DMS79 treated with DMSO at 0.1 percent for 48 hours (cell line): ENCODE measurements at regions not wholly inside any gene's neighbourhood (a gene's known extent, or its start where the extent isn't known, plus 50 kb on each side); places are given as distances from the start of the nearest gene placed in this dataset.

ENCODE experiments used
- DNase-seq: peaks from one replicate; lab custom pipeline; 2025; lab: John Stamatoyannopoulos, UW

DNA sequence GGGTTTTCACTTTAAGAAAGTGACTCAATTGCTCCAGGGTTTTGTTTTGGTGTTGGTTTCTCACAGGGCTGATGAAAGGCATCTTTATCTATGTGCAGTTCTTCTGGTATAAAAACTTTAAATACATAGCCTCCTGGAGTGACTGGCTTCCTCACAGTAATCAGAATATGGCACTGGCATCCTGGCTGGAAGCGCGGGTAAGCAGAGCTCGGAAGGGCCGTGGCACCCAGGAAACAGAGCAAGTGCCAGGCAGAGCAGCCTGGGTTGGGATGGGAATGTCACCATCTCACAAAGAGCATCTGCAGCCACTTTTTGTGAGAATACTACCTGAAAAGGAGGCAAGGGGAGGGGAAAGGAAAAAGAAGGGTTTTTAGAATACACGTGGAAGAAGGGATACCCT, 534.7 kb downstream of the PLCL1 start:
- no peak for DNase-seq

DNA sequence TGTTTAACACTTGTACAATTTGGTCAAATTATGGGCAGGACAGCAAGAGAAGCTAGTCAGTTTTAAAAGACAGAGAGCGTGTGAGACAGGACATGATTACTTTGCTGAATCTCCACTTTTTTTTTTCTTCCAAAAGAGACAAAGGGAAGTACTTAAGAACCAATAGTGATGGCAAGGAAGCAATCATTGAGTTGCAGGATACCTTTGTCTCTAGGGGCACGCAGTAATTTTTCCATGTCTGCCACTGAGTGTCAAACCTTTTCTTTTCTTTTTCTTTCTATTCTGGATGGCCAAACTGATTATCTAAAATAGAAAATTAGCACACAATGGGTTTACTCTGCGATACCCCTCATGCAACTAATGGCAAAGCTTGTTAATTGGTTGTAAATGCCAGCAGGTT, 533.0 kb downstream of the PLCL1 start:
- no peak for DNase-seq

DNA sequence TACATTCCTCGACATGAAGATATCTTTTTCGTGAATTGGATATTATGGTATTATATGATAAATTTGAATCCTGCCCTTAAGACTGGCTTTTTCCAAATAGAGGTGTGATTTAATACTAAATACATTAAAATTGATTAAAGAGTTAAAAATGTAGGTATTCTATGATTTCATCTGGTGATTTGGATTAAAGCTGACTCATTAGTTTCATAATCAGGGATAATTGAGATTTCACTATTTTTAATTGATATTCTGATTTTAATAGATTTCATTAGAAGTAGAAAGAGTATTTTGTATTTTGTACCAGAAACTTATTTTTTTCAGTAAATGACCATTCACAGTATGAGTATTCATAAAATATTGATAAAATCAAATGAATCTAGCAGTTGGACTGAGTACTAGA, 524.1 kb downstream of the PLCL1 start:
- DNase-seq, result no peak

DNA sequence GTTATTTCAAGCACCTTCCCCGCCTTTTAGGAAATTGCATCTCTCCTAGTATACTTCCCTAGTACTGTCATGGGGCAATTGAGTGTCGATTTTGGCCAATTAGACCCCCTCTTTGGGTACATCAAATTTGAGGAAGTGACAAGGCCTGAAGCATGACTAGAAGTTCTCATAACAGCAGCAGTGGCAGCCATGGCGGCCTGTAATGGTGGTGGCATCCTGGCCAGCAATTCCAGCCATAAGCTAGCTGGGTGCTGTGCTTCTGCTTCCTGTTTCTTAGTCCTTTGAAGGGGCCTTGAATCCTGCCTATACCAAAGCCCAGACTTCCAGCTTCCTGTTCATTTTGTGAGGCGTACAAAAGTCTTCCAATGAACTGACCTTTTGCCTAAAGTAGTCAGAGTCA, 523.1 kb downstream of the PLCL1 start:
- no peak for DNase-seq

DNA sequence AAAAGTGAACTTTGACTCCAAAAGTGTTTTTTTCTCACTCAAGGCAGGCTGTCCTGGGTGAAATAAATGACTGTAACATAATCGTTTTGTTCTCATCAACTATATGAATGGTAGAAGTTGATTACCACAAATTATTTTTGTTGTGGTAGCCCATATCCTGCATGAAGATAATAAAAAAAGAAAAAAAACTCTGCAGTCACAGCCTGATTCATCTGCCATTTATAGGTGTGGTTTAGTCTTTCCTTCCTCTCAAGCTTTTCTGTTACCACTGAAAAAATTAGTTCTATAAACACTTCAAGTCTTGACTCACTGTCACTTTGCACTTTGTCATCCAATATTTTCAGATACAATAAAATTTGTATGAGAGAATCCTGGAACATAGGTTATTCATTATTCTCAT, 522.0 kb downstream of the PLCL1 start:
- DNase-seq, result no peak

DNA sequence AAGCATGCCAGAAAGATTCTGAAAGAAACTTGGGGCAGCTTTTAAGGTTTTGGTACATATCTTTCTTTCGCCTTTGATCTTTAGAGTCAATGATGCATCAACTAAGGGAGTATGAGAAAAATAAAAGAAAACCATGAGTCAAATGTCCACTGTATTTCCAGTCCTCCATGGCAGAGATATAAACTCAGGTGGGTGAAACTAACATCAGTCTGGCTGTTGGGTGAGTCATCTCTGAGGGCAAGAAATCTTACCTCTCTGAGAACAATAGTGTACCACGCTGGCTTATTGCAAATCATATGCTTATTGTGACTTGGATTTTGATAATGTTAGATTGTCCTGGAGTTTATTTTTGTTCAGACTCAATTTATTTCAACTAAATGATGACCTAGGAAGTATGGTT, 521.0 kb downstream of the PLCL1 start:
- DNase-seq, result no peak

DNA sequence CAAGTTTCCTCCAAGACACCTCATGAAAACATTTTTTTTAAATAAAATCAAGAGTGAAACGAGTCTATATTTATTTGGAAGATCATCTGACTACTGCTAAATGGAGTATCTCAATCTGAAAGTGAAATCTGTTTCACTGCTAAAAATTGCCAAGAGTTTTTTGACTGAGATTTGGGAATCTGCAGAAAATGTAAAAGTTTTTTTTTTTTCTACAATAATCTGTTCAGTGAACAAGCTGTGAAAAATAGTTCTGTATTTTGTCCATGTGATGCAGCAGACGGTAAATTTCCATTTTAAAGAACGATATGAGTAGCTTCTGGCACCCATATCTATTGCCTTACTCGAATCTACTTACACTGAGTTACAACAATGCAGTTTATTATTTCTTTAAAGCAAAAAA, 519.7 kb downstream of the PLCL1 start:
- no peak for DNase-seq

DNA sequence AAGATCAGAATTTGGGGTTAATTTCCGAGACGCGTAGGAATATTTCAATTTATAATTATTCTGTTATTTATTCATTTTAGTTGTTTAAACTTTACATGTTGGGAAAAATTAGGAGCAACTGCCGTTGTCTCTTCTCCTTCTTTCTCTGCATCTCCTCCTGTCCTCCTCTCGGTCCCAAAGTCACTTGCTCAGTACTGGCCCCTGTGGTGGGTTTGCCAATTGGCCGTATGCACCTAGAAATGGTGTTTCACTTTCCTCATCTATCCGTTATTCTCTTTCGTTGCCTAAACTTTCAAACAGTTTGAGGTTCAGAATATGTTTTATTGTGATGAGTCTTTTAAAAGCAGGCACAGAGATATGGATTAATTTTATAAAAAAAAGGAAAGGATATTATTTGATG, 517.9 kb downstream of the PLCL1 start:
- no peak for DNase-seq

DNA sequence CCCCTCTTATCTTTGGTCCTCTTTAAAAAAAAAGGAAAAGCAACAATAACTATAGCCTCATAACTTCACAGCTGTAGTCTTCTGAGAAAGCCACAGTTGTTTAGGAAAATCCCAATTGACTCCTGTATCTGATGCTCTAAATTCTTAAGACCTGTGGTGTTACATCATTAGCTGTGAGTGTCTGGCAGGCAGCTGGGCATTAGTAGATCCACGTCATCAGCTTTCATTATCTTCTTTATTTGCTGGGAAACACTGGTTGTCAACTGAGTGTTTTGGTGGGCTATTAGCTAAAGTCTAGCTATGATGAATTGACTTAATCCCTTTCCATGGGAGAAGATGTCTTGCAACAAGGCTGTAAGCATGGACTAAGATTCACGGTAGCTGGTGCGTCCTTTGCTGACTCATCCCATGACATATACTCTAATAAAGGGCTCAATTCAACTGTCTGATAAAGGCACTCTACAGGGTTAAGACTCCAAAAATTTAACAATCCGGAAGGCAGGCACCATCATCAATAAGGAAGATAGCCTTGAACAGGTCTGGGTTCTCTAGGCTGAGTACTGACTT, 517.2 kb downstream of the PLCL1 start:
- no peak for DNase-seq

DNA sequence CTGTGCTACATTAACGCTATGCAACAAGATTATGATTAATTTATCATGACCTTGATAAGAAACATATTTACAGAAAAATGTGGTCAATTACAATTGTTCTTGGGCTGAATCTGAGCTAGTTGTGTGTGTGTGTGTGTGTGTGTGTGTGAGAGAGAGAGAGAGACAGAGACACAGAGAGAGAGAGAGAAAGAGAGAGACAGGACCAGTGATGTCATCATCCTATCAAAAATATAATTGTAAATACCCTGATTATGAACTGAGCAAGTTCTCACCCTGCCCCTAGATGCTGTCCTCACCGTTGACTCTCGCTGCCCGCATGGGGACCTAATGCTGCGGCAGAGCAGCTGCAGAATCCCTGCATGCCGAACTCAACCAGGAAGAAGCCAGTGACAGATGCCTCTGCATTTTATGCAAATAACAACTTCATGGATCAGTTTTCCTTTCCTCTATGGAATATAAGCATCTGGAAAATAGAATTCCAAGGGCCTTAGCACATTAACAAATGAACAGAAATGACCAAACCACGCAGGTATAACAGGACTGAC, 512.5 kb downstream of the PLCL1 start:
- DNase-seq, result no peak

DNA sequence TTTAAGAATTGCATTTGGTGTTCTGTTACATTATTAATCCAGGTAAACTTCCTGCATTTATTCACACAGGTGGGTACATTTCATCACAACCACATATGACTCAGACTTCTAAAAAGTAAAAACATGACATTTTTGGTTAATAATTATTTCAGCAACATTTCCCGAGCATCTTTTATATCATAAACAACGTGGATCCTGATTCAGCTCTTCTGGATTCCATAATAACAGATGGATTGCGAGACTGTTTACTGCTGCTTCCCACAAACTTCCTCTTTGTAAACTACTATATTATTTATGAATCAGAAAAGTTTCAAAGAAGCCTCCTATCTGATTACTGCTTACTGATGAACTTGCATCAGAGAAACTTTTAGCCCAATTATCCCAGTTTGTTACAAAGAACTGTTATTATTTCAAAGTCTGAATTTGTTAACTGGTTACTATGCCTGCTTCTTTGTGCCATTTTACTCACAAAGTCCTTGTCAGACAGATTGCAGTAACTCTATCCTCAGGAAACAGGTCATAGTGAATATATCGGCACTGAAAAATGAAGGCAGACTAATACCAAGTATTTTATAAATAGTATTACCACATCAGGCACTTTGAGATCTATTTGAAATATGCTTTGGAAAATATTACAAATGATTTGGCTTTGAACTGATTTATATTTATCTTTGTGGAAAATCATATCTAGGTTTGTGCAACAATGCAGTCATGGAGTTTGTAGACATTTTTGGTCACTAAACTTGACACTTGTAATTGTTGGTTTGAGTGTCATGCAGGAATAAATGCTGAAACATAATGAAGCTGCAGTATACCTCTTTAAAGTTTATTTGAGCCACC, 511.6 kb downstream of the PLCL1 start:
- no peak for DNase-seq

DNA sequence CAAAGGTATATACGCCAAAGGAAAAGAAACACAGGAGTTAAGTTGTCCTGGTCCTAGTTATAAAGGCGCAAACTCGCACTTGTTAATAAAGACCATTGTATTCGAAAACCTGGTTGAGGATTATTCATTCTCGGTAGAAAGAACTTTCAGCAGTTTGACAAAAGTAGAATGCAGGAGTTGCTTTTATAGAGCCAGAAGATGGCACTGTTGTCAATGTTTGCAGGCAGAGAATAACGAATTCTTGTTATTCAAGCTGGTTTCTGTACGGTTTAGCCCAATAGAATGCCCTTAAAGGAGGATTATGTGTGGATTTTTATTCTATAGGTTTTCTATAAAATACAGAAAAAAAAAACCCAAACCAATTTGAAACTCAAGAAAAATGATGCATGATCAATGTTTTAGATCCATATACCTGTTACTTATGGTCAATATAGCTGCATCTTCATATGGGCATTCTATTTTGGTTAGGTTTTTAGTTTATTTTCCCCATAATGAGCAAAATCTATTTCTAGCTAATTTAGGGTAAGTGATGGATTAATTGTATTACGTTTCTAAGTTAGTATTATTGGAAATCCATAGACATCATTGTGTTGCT, 510.3 kb downstream of the PLCL1 start:
- DNase-seq, result peak; percentile 11

DNA sequence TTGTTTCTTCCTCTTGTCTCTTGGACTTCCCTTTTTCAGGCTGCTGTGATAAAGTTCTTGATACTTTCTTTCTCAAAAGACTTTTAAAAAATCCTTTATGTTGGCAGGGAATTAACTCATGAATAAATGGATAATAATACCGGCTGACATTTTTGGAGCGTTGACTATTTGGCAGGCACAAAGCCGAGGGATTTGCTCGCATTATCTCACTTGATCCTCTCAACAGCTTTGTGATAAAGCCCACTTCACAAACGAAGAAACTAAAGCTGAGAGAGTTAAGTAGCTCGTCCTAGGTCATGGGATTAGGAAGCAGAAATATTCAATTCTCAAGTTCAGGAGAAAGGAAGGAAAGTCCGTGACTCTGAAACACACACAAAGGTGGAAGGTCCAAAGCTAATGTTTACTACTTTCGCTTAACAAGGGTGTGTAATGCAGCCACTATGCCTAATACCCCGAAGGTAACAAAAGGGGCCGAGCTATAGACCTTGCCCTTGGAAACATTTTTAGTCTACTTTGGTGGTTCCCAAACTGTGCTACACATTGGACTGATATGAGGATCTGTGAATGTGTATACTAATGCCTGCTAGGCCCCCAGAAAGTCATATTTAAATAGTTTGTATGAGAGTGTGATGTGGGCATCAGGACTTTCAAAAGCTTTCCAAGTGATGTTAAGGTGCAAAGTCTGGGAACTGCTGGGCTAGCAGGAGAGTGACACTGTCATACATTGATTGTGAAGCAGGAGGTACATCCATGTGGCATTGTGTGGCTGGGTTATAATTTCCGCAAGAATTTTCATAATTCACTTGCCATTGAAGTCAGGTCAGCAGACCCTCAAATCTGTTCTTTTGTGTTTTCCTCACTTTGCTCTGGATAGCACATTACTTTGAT, 508.4 kb downstream of the PLCL1 start:
- DNase-seq, result no peak

DNA sequence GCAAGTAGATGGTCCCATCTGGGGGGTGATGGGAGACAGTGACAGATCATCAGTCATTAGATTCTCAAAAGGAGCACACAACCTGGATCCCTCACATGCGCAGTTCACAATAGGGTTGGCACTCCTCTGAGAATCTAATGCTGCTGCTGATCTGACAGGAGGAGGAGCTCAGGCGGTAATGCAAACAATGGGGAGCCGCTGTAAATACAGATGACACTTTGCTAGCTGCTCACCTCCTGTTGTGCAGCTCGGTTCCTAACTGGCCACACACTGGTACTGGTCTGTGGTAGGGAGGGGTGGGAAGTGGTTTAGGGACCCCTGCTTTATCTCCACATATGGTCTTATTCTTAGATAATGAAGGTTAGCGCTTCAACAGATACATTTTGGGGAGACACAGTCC, 506.6 kb downstream of the PLCL1 start:
- no peak for DNase-seq

DNA sequence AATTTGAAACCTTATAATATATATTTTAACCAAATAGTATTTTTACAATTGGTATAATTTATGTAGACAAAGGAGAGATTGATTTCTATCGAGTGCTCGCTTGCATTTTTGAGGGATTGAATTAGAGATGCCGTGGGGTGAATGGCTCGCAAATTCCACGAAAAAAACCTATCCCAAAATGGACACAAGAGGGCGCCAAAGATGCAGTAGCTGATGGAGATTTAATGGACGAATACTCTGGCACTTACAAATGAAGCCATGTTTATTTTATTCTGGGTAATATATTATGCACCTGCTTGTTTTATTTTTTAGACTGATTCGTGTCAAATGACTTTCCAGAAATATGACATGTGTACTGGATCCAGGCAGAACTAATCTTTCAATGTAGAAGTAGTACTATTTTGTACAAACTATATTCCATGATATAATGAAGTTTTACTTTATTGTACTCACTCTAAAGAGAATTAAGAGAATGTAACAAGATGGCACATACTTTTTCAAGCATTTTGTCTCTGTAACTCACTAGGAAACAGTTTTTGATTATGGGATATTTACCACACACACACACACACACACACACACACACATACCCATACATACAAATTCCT, 505.4 kb downstream of the PLCL1 start:
- DNase-seq, result peak; percentile 22

DNA sequence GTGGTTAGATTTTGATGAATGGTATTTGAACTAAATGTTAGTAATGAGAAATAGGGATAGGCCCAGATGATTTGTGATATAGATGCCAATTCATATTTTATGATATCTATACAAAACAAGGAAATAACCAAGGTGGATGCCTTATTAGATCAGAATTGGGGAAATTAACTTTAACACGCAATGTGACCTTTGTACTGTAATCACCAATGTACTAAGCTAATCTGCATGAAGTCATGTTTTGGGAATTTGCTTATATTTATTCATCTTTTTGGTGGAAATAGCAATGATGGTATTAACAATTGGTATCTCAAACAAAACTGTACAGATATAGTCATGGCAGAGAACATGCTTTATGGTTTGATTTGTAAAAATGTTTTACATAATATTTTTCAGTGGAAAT, 504.7 kb downstream of the PLCL1 start:
- no peak for DNase-seq

DNA sequence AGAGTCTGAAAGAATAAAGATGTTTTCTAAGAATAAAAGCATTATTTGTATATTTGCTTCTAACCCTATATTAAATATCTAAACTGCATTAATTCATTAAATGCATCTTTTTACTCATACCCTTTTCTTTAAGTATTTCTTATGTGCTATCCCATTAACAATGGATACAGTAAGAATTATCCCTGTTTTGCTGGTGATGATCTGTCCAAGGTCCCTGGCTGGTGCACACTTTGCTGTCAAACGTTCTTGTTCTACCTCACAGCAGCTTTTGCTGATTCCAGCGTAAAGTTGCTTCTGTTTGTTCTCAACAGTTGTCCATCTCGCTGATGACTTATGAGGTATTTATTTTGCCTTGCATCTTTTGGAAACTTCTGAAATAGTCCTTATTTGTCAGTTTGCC, 504.0 kb downstream of the PLCL1 start:
- no peak for DNase-seq

DNA sequence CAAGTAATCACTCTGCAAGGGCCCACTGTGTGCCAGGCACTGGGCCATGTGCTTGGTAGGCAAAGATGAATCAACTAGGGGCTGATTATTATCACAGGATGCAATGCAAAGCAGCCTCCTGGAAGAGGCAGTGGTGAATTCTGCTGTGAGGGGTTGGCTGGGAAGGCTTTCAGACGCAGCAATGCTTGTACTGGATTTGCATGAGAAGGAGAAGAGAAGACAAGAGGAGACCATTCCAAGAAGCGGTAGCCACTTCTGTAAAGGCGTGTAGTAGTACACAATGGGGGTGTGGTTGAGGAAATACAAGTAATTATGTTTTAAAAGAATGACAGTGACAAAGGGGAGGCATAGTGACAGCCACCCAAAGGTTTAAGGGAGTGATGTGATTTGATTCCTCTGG, 502.7 kb downstream of the PLCL1 start:
- no peak for DNase-seq

DNA sequence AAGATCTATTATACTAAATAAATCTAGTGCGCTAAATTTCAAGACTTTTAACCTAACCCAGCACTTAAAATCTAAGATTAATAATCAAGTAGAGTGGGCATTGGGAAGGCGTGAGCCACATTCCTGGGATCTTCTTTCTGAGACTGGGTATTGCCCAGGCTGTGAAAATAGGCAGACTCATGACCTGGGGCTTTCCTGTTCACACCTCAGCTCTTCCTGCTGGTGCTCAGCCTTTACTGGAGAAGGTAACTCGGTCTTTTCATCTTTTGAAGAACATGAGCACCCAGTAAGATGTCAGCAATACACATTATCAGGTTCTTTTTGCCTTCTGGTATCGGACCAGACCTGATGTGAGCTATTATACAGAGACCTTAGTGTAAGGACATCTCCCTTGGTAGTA, 500.5 kb downstream of the PLCL1 start:
- no peak for DNase-seq

DNA sequence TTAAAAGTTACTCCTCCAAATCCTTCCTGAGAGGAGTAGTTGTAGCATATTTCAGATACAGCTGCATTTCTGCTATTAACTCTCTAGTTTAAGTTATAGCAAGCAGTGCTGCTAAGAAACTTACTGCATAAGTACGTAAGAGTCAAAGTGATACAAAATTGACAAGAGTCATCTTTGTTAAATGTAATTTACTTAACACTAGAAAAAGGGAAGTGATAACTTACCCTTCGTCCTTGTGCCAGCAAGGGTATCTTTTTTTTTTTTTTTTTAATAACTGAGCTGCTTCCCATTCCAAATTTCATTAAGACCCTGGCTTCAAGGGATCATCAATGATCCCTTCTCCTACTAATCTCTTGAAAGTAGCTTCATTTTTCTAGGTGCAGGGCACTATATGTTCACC, 493.0 kb downstream of the PLCL1 start:
- DNase-seq, result no peak

DNA sequence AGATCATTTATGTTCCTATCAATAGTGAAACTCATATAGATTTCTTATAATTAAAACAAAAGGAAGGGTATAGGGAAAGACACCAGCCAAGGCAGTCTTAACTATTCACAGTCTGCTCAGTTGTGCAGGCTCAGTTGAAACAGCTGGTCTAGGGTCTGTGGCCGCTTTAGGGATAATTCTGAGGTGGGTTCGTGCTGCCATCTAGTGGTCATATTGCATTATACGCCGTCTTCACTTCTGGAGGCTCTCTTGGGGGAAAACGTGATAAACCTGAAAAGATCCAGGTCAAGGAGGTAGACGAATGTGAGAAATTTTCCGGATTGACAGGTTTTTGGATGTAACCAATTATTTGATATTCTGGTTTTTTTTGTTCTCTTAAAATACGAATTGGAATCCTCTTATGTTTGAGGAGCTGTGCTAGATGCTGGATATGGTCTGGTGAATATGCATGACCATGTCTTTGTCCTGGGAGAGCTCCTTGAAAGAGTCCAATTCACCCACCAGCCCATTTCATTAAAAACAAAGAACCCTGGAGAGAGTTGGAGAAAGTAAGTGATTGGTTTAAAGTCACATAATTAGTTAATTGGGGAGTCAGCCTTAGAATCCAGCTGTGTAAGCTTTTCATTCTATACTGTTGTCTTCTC, 492.4 kb downstream of the PLCL1 start:
- peak; percentile 53 for DNase-seq
